HepG2 (cell line): ENCODE measurements at regions not wholly inside any gene's neighbourhood (a gene's known extent, or its start where the extent isn't known, plus 50 kb on each side); places are given as distances from the start of the nearest gene placed in this dataset.
"Not testable (repeated sequence)": the region's sequence is repeated elsewhere in the genome, so short reads cannot be mapped to it uniquely, and the experiment has no call there.

Experiments
- CEBPB ChIP-seq: IDR thresholded peaks from 2 replicates; pipeline ENCODE4 v1.6.1; 2011; ENCODE audit warnings: low read depth, low read length, improper control_type of control experiment, borderline replicate concordance
- CEBPG ChIP-seq: IDR thresholded peaks from 2 replicates; pipeline ENCODE4 v1.6.1; 2016
- KMT2A ChIP-seq: sonication (generic); formaldehyde crosslinking; IDR thresholded peaks from 2 replicates; pipeline ENCODE4 v1.4.0; 2020; ENCODE audit warnings: missing genetic modification reagents
- MED1 ChIP-seq: sonication (generic); formaldehyde crosslinking; IDR thresholded peaks from 2 replicates; pipeline ENCODE4 v1.4.0; 2020; ENCODE audit warnings: missing genetic modification reagents
- MIXL1 ChIP-seq: IDR thresholded peaks from 2 replicates; pipeline ENCODE4 v1.6.1; 2016
- NR2F6 ChIP-seq, 2 experiments: IDR thresholded peaks; 2 replicates each; pipeline ENCODE4 v1.6.1; 2016; ENCODE audit warnings: antibody characterized with exemption in 1 of 2, mild to moderate bottlenecking in 1 of 2
- PAXIP1 ChIP-seq: sonication (generic); formaldehyde crosslinking; conservative IDR thresholded peaks from 2 replicates; pipeline ENCODE4 v1.4.0; 2020; ENCODE audit warnings: mild to moderate bottlenecking, missing genetic modification reagents, moderate library complexity
- ZGPAT ChIP-seq: IDR thresholded peaks from 2 replicates; pipeline ENCODE4 v1.6.1; 2016; ENCODE audit warnings: mild to moderate bottlenecking
- ZMYM4 ChIP-seq: sonication (generic); formaldehyde crosslinking; IDR thresholded peaks from 2 replicates; pipeline ENCODE4 v1.8.1; 2023; ENCODE audit warnings: mild to moderate bottlenecking, missing genetic modification reagents
- ZNF510 ChIP-seq: sonication (generic); formaldehyde crosslinking; IDR thresholded peaks from 2 replicates; pipeline ENCODE4 v1.4.0; 2020; ENCODE audit warnings: low read depth, mild to moderate bottlenecking, missing genetic modification reagents
- TF ChIP-seq, protein P1 (sequence below): IDR thresholded peaks from 2 replicates; pipeline ENCODE4 v1.6.1; 2018; ENCODE audit warnings: missing genetic modification reagents, mild to moderate bottlenecking, missing compliant biosample characterization

GRCh38 chr13:48591124-48591872 lies 58.4 kb upstream of the RCBTB2 start (continued):
- TF ChIP-seq KMT2A (CRISPR knock-in tag) (0 out of 2 replicates have a peak, but pooled peaks have one; percentile 14), ZGPAT (CRISPR knock-in tag) (0 out of 2 replicates have a peak, but pooled peaks have one; percentile 18), ZNF510 (CRISPR knock-in tag) (0 out of 2 replicates have a peak, but pooled peaks have one; percentile 13), NR2F6 (CRISPR knock-in tag; IDR thresholded peaks at IDR 0.05) (peak; percentile 45; the same call in 1 of the 2 replicates), MED1 (CRISPR knock-in tag) (peak; percentile 97), ZMYM4 (CRISPR knock-in tag) (0 out of 2 replicates have a peak, but pooled peaks have one; percentile 22), CEBPB (0 out of 2 replicates have a peak, but pooled peaks have one; percentile 5), CEBPG (CRISPR knock-in tag) (peak; percentile 55; the same call in 1 of the 2 replicates), PAXIP1 (CRISPR knock-in tag) (peak; percentile 61), MIXL1 (peak; percentile 52)
- TF ChIP-seq NR2F6 (IDR thresholded peaks at IDR 0.05): not testable (repeated sequence)
- TF ChIP-seq, protein P1, sequence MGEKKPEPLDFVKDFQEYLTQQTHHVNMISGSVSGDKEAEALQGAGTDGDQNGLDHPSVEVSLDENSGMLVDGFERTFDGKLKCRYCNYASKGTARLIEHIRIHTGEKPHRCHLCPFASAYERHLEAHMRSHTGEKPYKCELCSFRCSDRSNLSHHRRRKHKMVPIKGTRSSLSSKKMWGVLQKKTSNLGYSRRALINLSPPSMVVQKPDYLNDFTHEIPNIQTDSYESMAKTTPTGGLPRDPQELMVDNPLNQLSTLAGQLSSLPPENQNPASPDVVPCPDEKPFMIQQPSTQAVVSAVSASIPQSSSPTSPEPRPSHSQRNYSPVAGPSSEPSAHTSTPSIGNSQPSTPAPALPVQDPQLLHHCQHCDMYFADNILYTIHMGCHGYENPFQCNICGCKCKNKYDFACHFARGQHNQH (CRISPR knock-in tag): peak; percentile 31; the same call in 1 of the 2 replicates
